T-helper 1 cell treated with Interleukin-12 subunit alpha and Interleukin-12 subunit beta and Interleukin-4 antibody, amounts not matched to agents 30 ng/mL and 1 ng/mL, for 36 hours (primary cell): ENCODE measurements at regions not wholly inside any gene's neighbourhood (a gene's known extent, or its start where the extent isn't known, plus 50 kb on each side); places are given as distances from the start of the nearest gene placed in this dataset.

Source experiments
- intact Hi-C: fragments of 100-400 bp; cut with micrococcal nuclease; formaldehyde crosslinking; loops from one replicate; pipeline ENCODE4 v1.15.1; 2024

- intact Hi-C loops = no loop called here
These were observed 417.0 kb downstream of the TYW1 start for GRCh38 chr7:67413670-67414069.

GRCh38 chr7:67414858-67415257 lies 418.2 kb downstream of the TYW1 start:
- intact Hi-C loops = no loop called here

DNA sequence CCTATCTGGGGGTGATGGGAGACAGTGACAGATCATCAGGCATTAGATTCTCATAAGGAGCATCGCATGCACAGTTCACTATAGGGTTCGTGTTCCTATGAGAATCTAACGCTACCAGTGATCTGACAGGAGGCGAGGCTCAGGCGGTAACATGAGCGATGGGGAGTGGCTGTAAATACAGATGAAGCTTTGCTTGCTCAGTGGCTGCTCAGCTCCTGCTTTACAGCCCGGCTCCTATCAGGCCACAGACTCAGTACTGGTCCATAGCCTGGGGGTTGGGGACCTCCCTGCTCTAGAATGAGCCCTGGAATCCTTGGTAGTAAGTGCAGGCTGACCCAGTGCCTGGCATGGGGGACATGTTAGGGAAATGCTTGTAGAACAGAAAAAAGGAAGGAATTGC lies 426.0 kb downstream of the TYW1 start:
- intact Hi-C loops = no loop called here

DNA sequence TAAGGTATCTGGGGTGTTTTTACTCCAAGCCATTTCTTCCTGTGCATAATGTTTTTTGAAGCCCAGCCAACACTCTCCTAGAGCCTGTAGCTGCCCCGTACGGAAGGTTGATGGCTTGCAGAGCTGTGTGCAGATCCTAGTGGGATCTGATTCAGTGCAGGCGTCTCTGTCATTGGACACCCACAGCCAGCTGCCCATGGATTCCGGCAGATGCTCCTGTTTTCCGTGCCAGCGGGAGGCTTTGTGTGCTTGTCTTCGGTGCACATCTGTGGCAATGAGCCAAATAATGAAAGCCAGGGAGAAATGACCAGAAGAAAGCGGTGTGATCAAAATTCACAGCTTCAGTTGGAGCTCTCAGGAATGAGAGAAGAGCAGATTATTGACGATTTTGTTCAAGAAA lies 426.4 kb downstream of the TYW1 start:
- intact Hi-C loops = no loop called here

DNA sequence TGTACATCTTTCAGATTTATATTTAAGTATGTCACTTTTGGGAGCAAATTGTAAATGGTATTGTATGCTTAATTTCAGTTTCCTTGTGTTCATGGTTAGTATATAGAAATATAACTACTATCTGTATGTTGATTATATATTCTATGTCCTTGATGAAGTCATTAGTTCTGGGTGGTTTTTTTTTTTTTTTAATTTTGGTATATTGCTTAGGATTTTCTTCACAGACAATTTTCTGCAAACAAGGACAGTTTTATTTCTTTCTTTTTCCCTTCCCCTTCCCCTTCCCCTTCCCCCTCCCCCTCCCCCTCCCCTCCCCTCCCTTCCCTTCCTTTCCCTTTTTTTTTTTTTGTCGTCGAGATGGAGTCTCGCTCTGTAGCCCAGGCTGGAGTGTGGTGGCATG lies 430.0 kb downstream of the TYW1 start:
- intact Hi-C loops = no loop called here

- intact Hi-C loops = no loop called here
These were observed 433.1 kb downstream of the TYW1 start for GRCh38 chr7:67429735-67430134.

GRCh38 chr7:67432536-67433234 lies 436.1 kb downstream of the TYW1 start:
- intact Hi-C loops = no loop called here

DNA sequence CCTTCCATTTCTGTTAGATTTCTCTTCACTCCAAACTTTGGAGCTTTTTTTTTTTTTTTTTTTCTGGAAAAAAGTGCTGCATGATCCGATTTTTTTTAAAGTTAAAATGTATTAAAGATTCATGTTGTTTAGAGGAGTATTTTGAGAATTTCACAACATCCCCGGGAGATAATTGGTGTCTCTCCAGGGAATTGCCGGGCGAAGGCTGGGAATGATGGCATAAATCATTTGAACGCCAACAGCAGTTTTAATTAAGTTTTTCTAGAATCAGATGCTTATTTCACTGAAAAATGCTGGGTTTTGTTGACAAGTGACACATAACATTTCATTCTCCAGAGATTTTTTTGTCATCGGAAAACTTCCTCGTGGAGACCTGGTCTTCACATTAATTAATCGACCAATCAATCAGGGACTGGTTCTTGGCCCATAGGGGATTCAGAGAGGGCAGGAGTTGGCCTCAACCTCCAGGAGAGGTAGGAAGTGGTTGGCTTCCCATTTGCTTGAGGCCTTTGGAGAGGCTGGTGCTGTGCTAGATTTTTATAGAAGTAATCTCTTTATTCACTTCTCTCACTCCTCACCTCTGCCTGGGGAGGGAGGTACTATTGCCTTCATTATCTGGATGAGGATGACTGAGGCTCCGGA lies 439.4 kb downstream of the TYW1 start:
- intact Hi-C loops = no loop called here

GRCh38 chr7:67438198-67438882 lies 441.7 kb downstream of the TYW1 start:
- intact Hi-C loops = no loop called here

DNA sequence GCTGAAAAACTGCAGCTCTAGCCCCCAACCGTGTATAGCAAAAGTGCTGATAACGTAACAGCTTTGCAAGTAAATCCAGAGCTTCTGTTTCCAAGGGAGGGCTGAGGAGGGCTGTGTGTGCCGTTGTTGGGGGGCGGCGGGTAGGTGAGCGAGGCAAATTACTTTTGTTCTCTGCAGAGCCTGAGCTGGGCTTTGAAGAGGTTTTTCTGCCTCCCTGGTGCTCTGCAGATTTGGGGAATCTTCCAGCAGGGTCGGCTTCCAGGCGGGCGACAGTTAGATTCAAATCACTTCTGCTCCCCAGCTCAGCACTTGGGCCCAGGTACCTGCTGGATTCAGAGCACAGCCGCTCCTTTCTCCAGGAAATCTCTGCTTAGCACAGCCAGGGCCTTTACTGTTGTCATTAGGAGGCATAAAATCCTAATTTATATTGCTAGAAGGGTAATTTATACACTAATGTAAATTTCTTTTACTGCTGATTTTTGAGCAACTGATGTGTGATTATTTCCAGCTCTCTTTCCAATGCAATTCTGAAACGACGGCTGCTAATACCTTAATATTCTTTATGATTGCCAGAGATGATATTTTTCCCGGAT lies 442.4 kb downstream of the TYW1 start:
- intact Hi-C loops = no loop called here

- intact Hi-C loops = no loop called here
These were observed 443.7 kb downstream of the TYW1 start for GRCh38 chr7:67440321-67440720.

GRCh38 chr7:67445728-67446127 lies 449.1 kb downstream of the TYW1 start:
- intact Hi-C loops = no loop called here

DNA sequence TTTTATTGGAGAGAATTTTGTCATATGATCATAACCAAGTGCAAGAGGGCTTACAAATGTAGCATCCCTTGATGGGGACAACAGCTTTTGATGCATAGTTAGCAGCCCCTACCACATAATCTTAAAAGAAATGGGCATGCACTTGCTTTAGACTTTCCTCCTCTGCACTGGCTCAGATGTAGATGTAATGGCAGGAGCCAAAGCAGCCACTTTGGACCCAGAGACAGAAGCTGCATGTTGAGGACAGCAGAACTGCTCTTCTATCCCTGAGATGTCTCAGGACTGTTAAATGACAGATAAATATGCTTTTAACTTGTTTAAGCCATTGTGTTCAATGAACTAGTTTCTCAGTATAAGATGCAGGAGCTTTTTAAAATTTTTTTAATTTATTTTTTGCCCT lies 450.7 kb downstream of the TYW1 start:
- intact Hi-C loops = no loop called here

DNA sequence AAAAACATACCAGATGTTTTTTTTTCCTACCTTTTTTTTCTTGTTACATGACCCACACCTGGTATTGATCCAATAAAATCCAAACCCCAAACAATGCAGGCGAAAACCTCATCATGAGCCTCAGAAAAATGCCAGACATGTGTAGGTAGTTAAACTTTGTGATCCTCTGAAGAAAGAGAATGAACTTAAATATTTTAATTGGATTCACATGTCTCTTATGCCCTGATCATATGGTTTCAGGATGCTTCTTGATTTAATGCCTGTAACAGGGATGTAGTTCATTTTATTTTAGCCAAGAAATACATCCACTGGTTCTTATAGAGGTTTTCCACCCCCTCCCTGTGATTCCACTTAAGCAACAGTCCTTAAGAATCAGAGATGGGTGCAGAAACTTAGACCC lies 451.6 kb downstream of the TYW1 start:
- intact Hi-C loops = no loop called here

GRCh38 chr7:67450171-67450570 lies 453.5 kb downstream of the TYW1 start:
- intact Hi-C loops = no loop called here

GRCh38 chr7:67451306-67451705 lies 454.7 kb downstream of the TYW1 start:
- intact Hi-C loops = no loop called here

GRCh38 chr7:67452516-67453026 lies 455.9 kb downstream of the TYW1 start:
- intact Hi-C loops = no loop called here

DNA sequence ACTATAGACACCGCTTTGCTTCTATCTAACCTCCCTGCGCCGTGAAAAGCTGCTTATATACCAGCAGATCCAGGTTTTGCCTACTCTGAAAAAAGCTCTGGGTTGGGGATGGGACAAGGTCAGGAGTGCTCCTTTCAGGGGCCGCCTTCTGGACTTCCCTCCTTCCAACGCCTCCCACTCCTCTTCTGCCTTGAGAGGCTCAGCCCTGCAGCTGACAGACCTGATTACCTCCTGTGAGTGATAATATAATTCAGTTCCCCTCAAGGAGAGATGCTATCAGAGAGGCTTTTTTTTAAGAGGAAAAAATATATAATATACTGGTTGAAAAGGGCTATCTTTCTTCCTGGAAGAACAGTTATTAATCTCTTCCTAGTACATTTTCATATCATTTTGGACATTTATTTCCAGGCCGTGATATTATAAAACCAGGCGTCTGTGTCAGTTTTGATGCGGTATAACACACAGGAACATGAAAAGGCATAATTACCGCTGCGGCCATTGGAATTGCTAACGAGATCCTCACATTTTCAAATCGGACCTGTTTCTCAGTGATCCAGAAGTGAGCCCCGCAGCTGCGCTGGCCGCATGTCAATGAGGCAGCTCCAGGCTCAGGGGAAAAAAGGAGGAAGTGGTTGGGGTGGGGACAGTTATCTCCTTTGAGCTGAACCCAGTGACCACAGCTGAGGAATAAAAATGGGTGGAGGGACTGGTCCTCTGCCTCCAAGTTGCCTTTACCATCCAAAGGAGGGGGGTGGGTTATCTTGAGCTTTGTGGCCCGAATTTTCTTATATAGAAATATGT lies 457.1 kb downstream of the TYW1 start:
- intact Hi-C loops = no loop called here

DNA sequence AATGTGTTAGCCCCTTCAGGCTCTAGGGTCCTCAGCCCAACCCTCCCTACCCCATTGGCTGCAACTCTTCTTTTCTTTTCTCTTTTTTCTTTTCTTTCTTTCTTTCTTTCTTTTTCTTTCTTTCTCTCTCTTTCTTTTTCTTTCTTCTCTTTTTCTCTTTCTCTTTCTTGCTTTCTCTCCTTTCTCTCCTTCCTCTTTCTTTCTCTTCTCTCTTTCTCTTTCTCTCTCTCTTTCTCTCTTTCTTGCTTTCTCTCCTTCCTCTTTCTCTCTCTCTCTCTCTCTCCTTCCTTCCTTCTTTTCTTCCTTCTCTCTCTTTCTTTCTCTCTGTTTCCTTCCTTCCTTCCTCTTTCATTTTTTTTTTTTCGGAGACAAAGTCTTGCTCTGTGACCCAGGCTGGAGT lies 458.9 kb downstream of the TYW1 start:
- intact Hi-C loops = no loop called here

DNA sequence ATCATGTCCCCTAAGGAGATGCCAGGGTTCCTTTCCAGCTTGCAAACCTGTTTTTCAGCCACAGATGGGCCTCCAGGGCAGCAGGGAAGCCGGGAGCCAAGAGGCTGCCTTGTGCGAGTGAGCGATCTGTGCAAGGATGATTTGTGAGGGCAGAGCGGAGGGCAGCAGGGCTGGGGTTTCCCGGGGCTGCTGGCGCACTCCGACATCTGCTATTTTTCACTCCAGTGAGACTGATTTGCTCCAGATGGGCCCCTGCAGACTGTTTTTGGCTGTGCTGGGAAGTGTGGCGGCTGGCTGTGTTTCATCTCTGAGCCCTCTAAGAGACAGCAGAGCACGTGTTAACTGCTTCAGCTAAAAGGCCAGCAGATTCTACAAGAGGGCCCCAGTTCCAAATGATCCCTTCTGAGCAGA lies 466.2 kb downstream of the TYW1 start:
- intact Hi-C loops = no loop called here

DNA sequence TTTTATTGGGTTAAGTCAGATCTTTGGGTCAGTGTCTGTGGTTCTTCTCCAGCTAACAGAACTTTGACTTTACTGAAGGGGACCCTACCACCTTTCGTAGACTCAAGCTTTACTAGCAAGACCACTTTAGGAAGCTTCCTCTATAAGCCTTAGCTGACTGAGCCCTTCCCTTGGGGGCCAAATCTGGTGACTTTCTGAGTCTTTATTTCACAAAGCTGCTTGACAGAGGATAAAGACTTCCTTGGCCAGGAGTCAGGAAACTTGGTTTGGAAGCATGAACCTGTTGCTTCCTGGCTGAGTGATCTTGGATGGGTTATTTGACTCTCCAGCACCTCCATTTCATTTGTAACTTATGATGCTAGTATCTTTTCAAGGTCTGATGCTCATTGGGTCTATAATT lies 466.7 kb downstream of the TYW1 start:
- intact Hi-C loops = no loop called here
